Activated naive CD8-positive, alpha-beta T cell treated with anti-CD3 and anti-CD28 coated beads for 36 hours (primary cell): ENCODE measurements at regions not wholly inside any gene's neighbourhood (a gene's known extent, or its start where the extent isn't known, plus 50 kb on each side); places are given as distances from the start of the nearest gene placed in this dataset.

Source experiments
- DNase-seq: peaks from one replicate; pipeline ENCODE4 v3.0.0; 2021
- H3K27ac Mint-ChIP-seq: one replicate; pipeline ENCODE4 v1.8.0; 2022; ENCODE audit warnings: mild to moderate bottlenecking, moderate library complexity, mixed read lengths
- H3K27me3 Mint-ChIP-seq: one replicate; pipeline ENCODE4 v1.8.0; 2022; ENCODE audit warnings: mild to moderate bottlenecking, mixed read lengths
- H3K36me3 Mint-ChIP-seq: one replicate; pipeline ENCODE4 v1.8.0; 2021; ENCODE audit warnings: mild to moderate bottlenecking, mixed read lengths
- H3K4me1 Mint-ChIP-seq: one replicate; pipeline ENCODE4 v1.8.0; 2021; ENCODE audit warnings: mixed read lengths
- H3K4me3 Mint-ChIP-seq: one replicate; pipeline ENCODE4 v1.8.0; 2022; ENCODE audit warnings: mild to moderate bottlenecking, moderate library complexity, mixed read lengths
- H3K9me3 Mint-ChIP-seq: one replicate; pipeline ENCODE4 v1.8.0; 2022; ENCODE audit warnings: mixed read lengths

- H3K4me1 Mint-ChIP-seq = no peaks in the 10 kb centered on the region
- H3K4me3 Mint-ChIP-seq = no peak overlapping the region
- no peaks in the 10 kb centered on the region for H3K9me3 Mint-ChIP-seq
- no peak overlapping the region for H3K27ac Mint-ChIP-seq
- H3K27me3 Mint-ChIP-seq = peaks cover 4% of the 10 kb centered on the region
- no peak for DNase-seq
- H3K36me3 Mint-ChIP-seq = no peaks in the 10 kb centered on the region
Observed at GRCh38 chr20:39916236-39916765, 772.7 kb downstream of the MAFB start.

- no peak overlapping the region for H3K27ac Mint-ChIP-seq
- no peaks in the 10 kb centered on the region for H3K9me3 Mint-ChIP-seq
- H3K4me3 Mint-ChIP-seq = no peak overlapping the region
- no peak for DNase-seq
- H3K36me3 Mint-ChIP-seq = no peaks in the 10 kb centered on the region
- no peaks in the 10 kb centered on the region for H3K27me3 Mint-ChIP-seq
- no peaks in the 10 kb centered on the region for H3K4me1 Mint-ChIP-seq
Observed at GRCh38 chr20:39913274-39913673, 775.8 kb downstream of the MAFB start.

GRCh38 chr20:39911497-39911896 lies 777.5 kb downstream of the MAFB start:
- Mint-ChIP-seq H3K9me3 (no peaks in the 10 kb centered on the region), H3K36me3 (no peaks in the 10 kb centered on the region), H3K4me1 (no peaks in the 10 kb centered on the region), H3K4me3 (no peak overlapping the region), H3K27me3 (peaks cover under 1% of the 10 kb centered on the region), H3K27ac (no peak overlapping the region)
- no peak for DNase-seq

- DNase-seq = no peak
- Mint-ChIP-seq H3K4me1 (no peaks in the 10 kb centered on the region), H3K27ac (no peak overlapping the region), H3K36me3 (no peaks in the 10 kb centered on the region), H3K9me3 (no peaks in the 10 kb centered on the region), H3K27me3 (peaks cover 4% of the 10 kb centered on the region), H3K4me3 (no peak overlapping the region)
Observed at GRCh38 chr20:39910536-39910935, 778.5 kb downstream of the MAFB start.

- Mint-ChIP-seq H3K4me1 (no peaks in the 10 kb centered on the region), H3K36me3 (no peaks in the 10 kb centered on the region), H3K27ac (no peak overlapping the region), H3K4me3 (no peak overlapping the region), H3K9me3 (no peaks in the 10 kb centered on the region), H3K27me3 (peaks cover 4% of the 10 kb centered on the region)
- DNase-seq = no peak
Observed at GRCh38 chr20:39909447-39909846, 779.6 kb downstream of the MAFB start.

- no peaks in the 10 kb centered on the region for H3K36me3 Mint-ChIP-seq
Observed at GRCh38 chr20:39904476-39905112, 784.4 kb downstream of the MAFB start.

GRCh38 chr20:39903806-39904465 lies 785.1 kb downstream of the MAFB start:
- H3K4me3 Mint-ChIP-seq = no peak overlapping the region
- peaks cover 4% of the 10 kb centered on the region for H3K27me3 Mint-ChIP-seq
- no peaks in the 10 kb centered on the region for H3K9me3 Mint-ChIP-seq
- no peak overlapping the region for H3K27ac Mint-ChIP-seq
- H3K4me1 Mint-ChIP-seq = no peaks in the 10 kb centered on the region
- no peaks in the 10 kb centered on the region for H3K36me3 Mint-ChIP-seq
- DNase-seq = no peak

More at GRCh38 chr20:39904476-39905112, 784.4 kb downstream of the MAFB start:
- H3K4me1 Mint-ChIP-seq = no peaks in the 10 kb centered on the region
- no peaks in the 10 kb centered on the region for H3K9me3 Mint-ChIP-seq
- H3K27ac Mint-ChIP-seq = no peak overlapping the region
- peaks cover 4% of the 10 kb centered on the region for H3K27me3 Mint-ChIP-seq
- DNase-seq = no peak
- no peak overlapping the region for H3K4me3 Mint-ChIP-seq

GRCh38 chr20:39899881-39900280 lies 789.2 kb downstream of the MAFB start:
- Mint-ChIP-seq H3K4me1 (no peaks in the 10 kb centered on the region), H3K4me3 (no peak overlapping the region), H3K27me3 (peaks cover 3% of the 10 kb centered on the region), H3K27ac (no peak overlapping the region), H3K36me3 (no peaks in the 10 kb centered on the region), H3K9me3 (no peaks in the 10 kb centered on the region)
- no peak for DNase-seq

GRCh38 chr20:39898467-39898852 lies 790.6 kb downstream of the MAFB start:
- Mint-ChIP-seq H3K36me3 (no peaks in the 10 kb centered on the region), H3K4me3 (no peak overlapping the region), H3K27ac (no peak overlapping the region), H3K27me3 (peaks cover 3% of the 10 kb centered on the region), H3K4me1 (no peaks in the 10 kb centered on the region), H3K9me3 (no peaks in the 10 kb centered on the region)
- DNase-seq = no peak

- no peak for DNase-seq
- Mint-ChIP-seq H3K4me1 (no peaks in the 10 kb centered on the region), H3K27ac (no peak overlapping the region), H3K36me3 (no peaks in the 10 kb centered on the region), H3K9me3 (no peaks in the 10 kb centered on the region), H3K4me3 (no peak overlapping the region), H3K27me3 (peaks cover 3% of the 10 kb centered on the region)
Observed at GRCh38 chr20:39897781-39898466, 791.1 kb downstream of the MAFB start.

GRCh38 chr20:39897058-39897457 lies 792.0 kb downstream of the MAFB start:
- Mint-ChIP-seq H3K27ac (no peak overlapping the region), H3K27me3 (peaks cover 3% of the 10 kb centered on the region), H3K36me3 (no peaks in the 10 kb centered on the region), H3K9me3 (no peaks in the 10 kb centered on the region), H3K4me1 (no peaks in the 10 kb centered on the region), H3K4me3 (no peak overlapping the region)
- no peak for DNase-seq

GRCh38 chr20:39894067-39894466 lies 795.0 kb downstream of the MAFB start:
- H3K9me3 Mint-ChIP-seq = no peaks in the 10 kb centered on the region
- H3K27me3 Mint-ChIP-seq = peaks cover 3% of the 10 kb centered on the region
- no peaks in the 10 kb centered on the region for H3K36me3 Mint-ChIP-seq
- no peaks in the 10 kb centered on the region for H3K4me1 Mint-ChIP-seq
- H3K4me3 Mint-ChIP-seq = no peak overlapping the region
- H3K27ac Mint-ChIP-seq = no peak overlapping the region
- no peak for DNase-seq

GRCh38 chr20:39893003-39893685 lies 795.9 kb downstream of the MAFB start:
- Mint-ChIP-seq H3K27me3 (no peaks in the 10 kb centered on the region), H3K36me3 (no peaks in the 10 kb centered on the region), H3K4me3 (no peak overlapping the region), H3K4me1 (no peaks in the 10 kb centered on the region), H3K9me3 (no peaks in the 10 kb centered on the region), H3K27ac (no peak overlapping the region)
- no peak for DNase-seq

- Mint-ChIP-seq H3K4me3 (no peak overlapping the region), H3K27ac (no peak overlapping the region), H3K4me1 (no peaks in the 10 kb centered on the region), H3K9me3 (no peaks in the 10 kb centered on the region), H3K36me3 (no peaks in the 10 kb centered on the region), H3K27me3 (peaks cover 3% of the 10 kb centered on the region)
- DNase-seq = no peak
Observed at GRCh38 chr20:39890697-39891096, 798.3 kb downstream of the MAFB start.

GRCh38 chr20:39888310-39888709 lies 800.7 kb downstream of the MAFB start:
- no peaks in the 10 kb centered on the region for H3K36me3 Mint-ChIP-seq
- no peaks in the 10 kb centered on the region for H3K9me3 Mint-ChIP-seq
- H3K27me3 Mint-ChIP-seq = peaks cover 3% of the 10 kb centered on the region
- H3K4me3 Mint-ChIP-seq = no peak overlapping the region
- no peak overlapping the region for H3K27ac Mint-ChIP-seq
- H3K4me1 Mint-ChIP-seq = no peaks in the 10 kb centered on the region
- no peak for DNase-seq
